Thyroid gland (tissue), 4 donors: ENCODE measurements at regions not wholly inside any gene's neighbourhood (a gene's known extent, or its start where the extent isn't known, plus 50 kb on each side); places are given as distances from the start of the nearest gene placed in this dataset.

Experiments used
- POLR2A ChIP-seq, 2 donors: fragments of 450-650 bp; IDR thresholded peaks; one replicate each; pipeline ENCODE4 v1.6.1; 2017; ENCODE audit warnings: antibody characterized with exemption in 2 of 2, mild to moderate bottlenecking in 2 of 2, moderate library complexity in 1 of 2
- TF ChIP-seq, protein P1 (sequence below), 6 experiments: fragments of 200-600 bp in 3 of 6; fragments of 450-650 bp in 3 of 6; sonication (generic) in 3 of 6; IDR thresholded peaks; one replicate each; pipeline ENCODE4 v1.5.1; 2016 to 2019; ENCODE audit warnings: antibody characterized with exemption in 6 of 6, mild to moderate bottlenecking in 2 of 6, inconsistent platforms in 1 of 6, moderate library complexity in 1 of 6

DNA sequence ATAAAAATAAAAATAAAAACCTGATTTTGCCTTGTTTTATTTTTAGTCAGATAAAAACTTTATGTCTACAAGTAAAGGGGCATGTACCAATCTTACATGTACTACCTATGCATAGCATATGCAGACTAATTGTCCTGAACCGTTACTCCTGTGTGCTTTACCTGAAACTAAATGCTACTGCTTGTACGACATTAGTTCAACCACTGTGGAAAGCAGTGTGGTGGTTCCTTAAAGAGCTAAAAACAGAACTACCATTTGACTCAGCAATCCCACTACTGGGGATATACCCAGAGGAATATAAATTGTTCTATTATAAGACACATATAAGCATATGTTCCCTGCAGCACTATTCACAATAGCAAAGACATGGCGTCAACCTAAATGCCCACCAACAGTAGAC is 426.0 kb upstream of the PMFBP1 start:
- TF ChIP-seq, protein P1, sequence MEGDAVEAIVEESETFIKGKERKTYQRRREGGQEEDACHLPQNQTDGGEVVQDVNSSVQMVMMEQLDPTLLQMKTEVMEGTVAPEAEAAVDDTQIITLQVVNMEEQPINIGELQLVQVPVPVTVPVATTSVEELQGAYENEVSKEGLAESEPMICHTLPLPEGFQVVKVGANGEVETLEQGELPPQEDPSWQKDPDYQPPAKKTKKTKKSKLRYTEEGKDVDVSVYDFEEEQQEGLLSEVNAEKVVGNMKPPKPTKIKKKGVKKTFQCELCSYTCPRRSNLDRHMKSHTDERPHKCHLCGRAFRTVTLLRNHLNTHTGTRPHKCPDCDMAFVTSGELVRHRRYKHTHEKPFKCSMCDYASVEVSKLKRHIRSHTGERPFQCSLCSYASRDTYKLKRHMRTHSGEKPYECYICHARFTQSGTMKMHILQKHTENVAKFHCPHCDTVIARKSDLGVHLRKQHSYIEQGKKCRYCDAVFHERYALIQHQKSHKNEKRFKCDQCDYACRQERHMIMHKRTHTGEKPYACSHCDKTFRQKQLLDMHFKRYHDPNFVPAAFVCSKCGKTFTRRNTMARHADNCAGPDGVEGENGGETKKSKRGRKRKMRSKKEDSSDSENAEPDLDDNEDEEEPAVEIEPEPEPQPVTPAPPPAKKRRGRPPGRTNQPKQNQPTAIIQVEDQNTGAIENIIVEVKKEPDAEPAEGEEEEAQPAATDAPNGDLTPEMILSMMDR (IDR thresholded peaks at IDR 0.05), result no peak
- TF ChIP-seq POLR2A (IDR thresholded peaks at IDR 0.05), result no peak
